HPDE6-E6E7 (cell line): ENCODE measurements at regions not wholly inside any gene's neighbourhood (a gene's known extent, or its start where the extent isn't known, plus 50 kb on each side); places are given as distances from the start of the nearest gene placed in this dataset.

ENCODE experiments used
- DNase-seq: peaks from one replicate; pipeline ENCODE4 v3.0.0; 2011; ENCODE audit warnings: missing footprints; ENCODE audit errors: extremely low spot score

DNA sequence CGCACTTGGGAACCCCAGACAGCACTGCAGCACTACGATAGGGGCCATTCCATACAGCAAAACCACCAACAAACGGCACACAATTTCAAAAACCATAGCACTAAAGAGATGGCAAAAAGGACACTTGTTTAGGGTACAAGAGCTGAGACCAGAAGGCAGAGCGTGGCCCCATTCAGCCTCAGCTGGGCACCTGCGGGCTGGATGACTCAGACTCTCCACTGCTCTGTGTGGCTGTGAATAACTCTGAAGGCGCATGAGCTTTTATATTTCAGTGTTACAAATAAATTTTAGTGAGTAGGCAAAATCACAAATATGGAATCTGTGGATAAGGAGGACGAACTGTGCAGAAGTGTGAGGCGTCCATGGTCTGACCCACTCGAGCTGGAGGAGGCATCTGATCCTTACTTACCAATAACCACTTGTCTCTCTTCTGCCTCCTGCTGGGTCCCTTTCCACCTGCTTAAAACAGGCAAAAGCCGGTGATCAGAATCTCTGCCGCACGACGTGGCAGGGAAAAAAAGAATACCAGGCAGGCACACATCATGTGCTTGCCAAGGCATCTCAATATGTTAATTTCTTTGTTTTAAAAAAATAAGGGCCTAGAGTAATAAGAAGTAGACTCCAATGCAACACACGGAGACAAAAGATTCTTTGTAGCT is 325.7 kb downstream of the SHANK2 start:
- DNase-seq, result no peak

GRCh38 chr11:70928854-70929598 is 323.4 kb downstream of the SHANK2 start:
- DNase-seq, result no peak

DNA sequence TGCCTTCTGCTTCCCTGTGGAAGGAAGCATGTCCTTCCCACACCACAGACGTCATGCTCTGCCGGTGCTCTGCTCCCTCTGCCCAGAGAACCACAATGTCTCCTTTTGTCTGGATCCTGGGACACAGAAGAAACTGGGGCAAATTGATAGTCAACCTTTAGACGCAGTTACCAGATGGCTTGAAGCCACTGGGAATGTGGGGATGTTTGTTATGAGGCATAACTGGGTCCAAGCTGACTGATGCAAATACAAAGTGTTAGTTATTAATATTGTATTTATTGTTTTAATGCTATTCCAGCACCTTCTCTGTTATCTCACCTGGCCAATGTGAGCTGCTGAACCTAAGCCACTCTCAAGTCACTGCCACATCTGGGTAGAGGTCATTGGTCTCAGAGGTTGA is 322.2 kb downstream of the SHANK2 start:
- no peak for DNase-seq

DNA sequence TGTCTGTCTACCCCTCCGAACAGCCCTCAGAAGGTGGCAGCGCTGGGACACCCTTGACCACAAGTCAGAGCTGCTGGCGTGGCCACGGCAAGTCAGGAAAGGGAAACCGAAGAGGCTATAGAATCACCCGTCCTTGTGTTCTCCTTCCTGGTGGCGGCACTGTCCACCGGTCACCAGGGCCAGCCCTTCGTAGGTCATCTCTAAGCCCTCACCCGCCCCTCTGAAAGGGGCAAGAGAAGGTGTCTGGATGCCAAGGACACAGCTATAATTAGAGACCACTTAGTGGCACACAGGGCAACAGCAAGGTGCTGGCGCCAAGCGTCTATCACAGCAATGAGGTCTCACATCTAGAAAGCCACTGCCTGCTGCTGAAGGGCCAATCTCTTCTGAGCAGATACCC is 320.9 kb downstream of the SHANK2 start:
- no peak for DNase-seq

DNA sequence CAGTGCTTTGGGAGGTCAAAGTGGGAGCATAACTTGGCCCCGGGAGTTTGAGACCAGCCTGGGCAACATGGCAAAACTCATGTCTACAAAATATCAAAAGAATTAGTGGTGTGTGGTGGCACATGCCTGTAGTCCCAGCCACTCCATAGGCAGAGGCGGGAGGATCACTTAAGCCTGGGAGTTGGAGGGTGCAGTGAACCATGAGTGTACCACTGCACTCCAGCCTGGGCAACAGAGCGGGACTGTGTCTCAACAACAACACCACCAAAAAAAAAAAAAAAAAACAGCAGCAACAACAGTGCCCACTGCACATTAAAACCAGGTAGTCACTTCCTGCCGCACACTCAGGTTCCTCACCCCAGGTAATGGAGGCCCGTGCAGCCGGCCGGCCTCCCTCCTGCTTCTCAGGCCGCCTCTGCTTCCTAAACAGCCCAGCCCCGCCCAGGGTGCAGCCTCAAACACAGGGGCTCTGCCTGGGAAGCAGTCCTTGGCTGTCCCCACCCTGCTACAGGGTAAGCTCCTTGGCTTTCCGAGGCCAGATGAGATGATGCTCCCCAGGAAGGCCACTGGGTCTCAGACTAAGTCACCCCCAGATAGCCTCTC is 318.3 kb downstream of the SHANK2 start:
- no peak for DNase-seq

GRCh38 chr11:70935006-70935768 is 317.2 kb downstream of the SHANK2 start:
- peak; percentile 26 for DNase-seq

DNA sequence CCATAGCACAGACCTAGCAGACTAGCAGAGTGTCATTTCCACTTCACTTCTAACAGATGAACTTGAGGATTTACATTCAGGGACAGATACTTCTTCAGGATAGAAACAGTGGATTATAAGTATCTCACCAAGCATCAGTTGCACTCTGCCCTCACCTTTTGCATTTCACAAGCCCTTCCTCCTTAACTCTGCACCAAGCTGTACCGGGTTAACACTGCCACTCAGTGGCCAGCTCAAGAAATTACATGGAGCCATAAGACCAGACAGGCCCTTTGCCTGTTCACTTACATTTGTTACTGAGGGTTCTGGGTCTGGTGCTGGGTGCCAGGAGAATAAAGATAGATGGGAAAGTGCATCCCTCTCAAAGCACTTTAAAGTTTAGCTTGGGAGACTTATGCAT is 309.8 kb downstream of the SHANK2 start:
- no peak for DNase-seq

DNA sequence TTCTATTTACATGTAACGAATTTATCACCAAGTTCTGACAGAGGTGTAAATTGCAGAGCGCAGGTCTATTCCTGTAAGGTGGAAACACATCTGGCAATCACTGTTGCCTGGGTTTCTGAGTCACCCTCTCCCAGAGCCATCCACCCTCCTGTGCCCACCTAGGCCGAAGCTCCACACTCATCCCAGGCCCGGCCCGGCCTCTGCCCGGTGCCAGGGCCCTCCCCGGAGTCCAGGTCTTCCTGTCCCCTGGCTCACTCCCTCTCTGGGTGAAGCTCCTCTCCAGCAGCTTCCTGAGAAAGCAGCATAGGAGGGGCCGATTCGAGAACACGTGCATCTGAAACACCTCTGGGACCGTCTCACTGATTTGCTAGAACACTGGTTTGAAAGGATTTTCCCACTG is 308.2 kb downstream of the SHANK2 start:
- no peak for DNase-seq

GRCh38 chr11:70944636-70945035 is 307.7 kb downstream of the SHANK2 start:
- DNase-seq, result no peak

- DNase-seq, result no peak
Measured at GRCh38 chr11:70948398-70948797, 304.0 kb downstream of the SHANK2 start.

GRCh38 chr11:70948855-70949531 is 303.4 kb downstream of the SHANK2 start:
- no peak for DNase-seq

GRCh38 chr11:70951139-70951804 is 301.1 kb downstream of the SHANK2 start:
- DNase-seq, result no peak

DNA sequence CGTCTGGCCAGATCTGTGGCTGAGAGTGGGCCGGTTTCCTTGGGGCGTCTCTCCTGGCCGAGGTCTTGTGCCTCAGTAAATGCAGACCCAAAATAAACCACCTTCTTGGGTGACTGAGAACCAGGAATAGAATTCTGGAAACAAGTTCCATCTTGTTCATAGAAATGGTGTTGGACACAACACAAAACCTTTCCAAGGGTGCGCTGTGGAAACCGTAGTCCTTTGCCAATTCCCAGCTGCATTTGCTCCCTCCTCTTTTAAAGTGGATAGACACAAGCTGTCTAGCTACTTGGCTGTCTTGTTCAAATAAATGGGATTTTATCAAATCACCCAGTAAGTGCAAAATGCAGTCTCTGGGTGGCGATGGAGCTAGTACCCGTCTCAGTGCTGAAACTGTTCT is 300.2 kb downstream of the SHANK2 start:
- DNase-seq, result no peak

- DNase-seq, result no peak
Measured at GRCh38 chr11:70953720-70954119, 298.7 kb downstream of the SHANK2 start.

DNA sequence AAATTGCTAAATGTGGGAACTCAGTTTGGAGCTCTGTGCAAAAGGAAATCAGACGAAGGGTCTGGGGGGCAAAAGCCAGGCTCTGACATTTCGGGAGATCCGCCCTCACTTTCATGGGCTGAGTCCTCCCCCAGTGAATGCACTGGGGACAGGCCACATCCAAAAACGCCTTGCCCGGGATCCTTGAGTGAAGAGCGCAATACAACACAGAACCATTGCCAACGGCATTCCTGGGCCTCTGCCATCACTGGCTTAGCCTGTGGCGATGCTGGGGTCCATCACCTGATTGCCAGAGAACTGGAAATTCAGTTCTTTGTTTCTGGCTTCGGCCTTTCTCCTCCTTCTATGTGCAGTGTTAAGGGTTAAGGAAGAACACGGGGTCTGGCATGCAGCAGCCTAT is 297.9 kb downstream of the SHANK2 start:
- DNase-seq, result no peak
